ENCODE measurements at regions not wholly inside any gene's neighbourhood (a gene's known extent, or its start where the extent isn't known, plus 50 kb on each side); places are given as distances from the start of the nearest gene placed in this dataset.

DNA sequence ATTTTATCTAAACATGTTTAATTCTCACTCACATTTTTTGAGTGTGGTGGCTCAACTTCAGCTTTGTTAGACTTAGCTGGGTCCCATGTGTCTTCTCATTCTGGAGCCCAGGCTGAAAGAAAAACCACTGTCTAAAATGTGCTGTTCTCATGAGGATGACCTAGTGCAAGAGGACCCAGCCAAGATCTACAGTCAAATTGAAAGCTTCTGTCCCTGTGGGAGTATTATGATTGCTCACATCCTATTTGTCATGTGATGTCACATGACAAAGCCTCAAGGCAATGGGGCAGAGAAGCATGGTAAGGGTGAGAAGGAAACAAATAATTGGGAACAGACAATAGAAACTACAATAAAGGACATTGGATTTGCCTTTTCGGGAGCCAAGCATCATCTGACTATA is 113.4 kb upstream of the ASTN2 start:
- intact Hi-C loops (cut with DNase I), result no loop called here
- H3K36me3 ChIP-seq, result no peaks in the 10 kb centered on the region
- no peaks in the 10 kb centered on the region for H3K4me1 ChIP-seq
- H3K9me3 ChIP-seq, result no peaks in the 10 kb centered on the region
- no peak for DNase-seq
- 67 to 77% methylated on average over 1 of the region's 1 CpG for WGBS, 2 donors
- TF ChIP-seq POLR2A (IDR thresholded peaks at IDR 0.05), result no peak
- TF ChIP-seq, protein P1, sequence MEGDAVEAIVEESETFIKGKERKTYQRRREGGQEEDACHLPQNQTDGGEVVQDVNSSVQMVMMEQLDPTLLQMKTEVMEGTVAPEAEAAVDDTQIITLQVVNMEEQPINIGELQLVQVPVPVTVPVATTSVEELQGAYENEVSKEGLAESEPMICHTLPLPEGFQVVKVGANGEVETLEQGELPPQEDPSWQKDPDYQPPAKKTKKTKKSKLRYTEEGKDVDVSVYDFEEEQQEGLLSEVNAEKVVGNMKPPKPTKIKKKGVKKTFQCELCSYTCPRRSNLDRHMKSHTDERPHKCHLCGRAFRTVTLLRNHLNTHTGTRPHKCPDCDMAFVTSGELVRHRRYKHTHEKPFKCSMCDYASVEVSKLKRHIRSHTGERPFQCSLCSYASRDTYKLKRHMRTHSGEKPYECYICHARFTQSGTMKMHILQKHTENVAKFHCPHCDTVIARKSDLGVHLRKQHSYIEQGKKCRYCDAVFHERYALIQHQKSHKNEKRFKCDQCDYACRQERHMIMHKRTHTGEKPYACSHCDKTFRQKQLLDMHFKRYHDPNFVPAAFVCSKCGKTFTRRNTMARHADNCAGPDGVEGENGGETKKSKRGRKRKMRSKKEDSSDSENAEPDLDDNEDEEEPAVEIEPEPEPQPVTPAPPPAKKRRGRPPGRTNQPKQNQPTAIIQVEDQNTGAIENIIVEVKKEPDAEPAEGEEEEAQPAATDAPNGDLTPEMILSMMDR (IDR thresholded peaks at IDR 0.05), result no peak
- H3K27ac ChIP-seq, result no peak overlapping the region
- no peak overlapping the region for H3K4me3 ChIP-seq
- H3K27me3 ChIP-seq, result no peaks in the 10 kb centered on the region

DNA sequence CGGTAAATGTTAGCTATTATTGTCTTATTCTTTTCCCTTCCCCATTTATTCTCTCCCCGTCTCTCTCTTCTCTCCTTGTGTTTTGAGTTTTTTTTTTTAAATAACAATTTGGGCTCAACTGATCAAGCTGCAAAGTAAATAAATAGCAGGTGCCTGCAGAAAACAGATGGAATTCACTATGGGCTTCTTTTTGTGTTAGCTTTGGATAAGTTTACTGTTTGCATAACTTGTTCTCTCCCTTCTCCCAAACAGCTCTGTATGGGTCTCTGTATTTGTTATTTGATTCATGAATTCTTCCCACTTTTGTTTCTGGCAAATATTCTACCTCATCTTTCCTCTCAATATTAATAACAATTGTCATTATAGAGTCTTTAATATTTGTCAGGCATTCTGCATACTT is 111.8 kb upstream of the ASTN2 start:
- DNase-seq, result no peak
- TF ChIP-seq POLR2A (IDR thresholded peaks at IDR 0.05), result no peak
- TF ChIP-seq, protein P1 (IDR thresholded peaks at IDR 0.05), result no peak
- Histone ChIP-seq H3K4me3 (no peak overlapping the region), H3K27me3 (no peaks in the 10 kb centered on the region), H3K9me3 (no peaks in the 10 kb centered on the region), H3K36me3 (no peaks in the 10 kb centered on the region), H3K27ac (no peak overlapping the region), H3K4me1 (no peaks in the 10 kb centered on the region)
- WGBS, 2 donors, result 31 to 36% methylated on average over 2 of the region's 2 CpGs
- intact Hi-C loops (cut with DNase I), result no loop called here

DNA sequence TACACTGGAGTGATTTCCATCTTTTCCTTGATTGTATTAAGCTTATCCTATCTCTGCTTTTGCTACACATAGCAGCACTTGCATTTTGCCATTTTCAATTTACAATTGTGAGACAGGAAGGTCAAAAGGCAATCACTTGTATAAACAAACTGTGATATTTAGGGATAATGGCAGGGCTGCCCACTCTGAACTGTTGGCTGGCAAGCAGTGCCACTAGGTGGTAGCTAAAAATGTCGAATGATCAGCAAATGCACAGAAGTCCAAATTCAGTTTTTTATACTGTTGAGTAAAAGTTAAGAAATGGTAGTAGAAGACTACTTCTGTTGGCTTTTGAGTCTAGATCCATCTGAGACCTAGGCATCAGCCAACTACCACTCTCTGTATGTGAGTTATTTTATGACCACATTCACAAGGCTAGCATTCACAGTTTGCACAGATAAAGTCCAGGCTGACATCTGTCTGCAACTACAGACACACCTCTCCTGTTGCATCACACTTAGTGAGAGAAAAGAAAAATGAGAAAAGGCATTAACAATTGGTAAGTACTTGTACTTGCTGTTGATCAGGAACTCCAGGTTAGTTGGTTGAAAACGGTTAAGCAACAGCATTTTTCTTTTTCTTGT is 108.8 kb upstream of the ASTN2 start:
- DNase-seq, result no peak
- no peak overlapping the region for H3K27ac ChIP-seq
- no peaks in the 10 kb centered on the region for H3K36me3 ChIP-seq
- 43 to 59% methylated on average over 2 of the region's 2 CpGs for WGBS, 2 donors
- H3K27me3 ChIP-seq, result no peaks in the 10 kb centered on the region
- intact Hi-C loops (cut with DNase I), result no loop called here
- TF ChIP-seq POLR2A (IDR thresholded peaks at IDR 0.05), result no peak
- TF ChIP-seq, protein P1 (IDR thresholded peaks at IDR 0.05), result no peak
- H3K9me3 ChIP-seq, result no peaks in the 10 kb centered on the region
- H3K4me3 ChIP-seq, result no peak overlapping the region
- H3K4me1 ChIP-seq, result no peaks in the 10 kb centered on the region

DNA sequence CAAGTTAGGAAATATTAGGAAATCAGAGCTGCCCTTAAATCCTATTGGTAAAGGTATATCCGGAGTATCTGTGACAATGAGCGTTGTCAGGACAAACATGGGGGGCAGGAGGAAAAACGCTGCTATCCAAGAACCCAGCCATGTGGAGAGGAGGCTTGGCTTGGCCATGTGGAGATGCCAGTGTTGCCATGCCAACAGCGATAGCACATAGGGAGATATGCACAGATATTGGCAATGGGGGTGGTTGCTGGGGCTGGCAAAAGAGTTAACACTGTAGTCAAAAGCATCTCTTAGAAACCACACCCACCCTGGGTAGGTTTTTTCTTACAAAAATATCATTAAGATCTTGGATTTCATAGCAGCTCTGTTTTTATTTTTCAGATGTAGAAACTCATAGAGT is 106.4 kb upstream of the ASTN2 start:
- TF ChIP-seq POLR2A (IDR thresholded peaks at IDR 0.05), result no peak
- TF ChIP-seq, protein P1 (IDR thresholded peaks at IDR 0.05), result no peak
- Histone ChIP-seq H3K27ac (no peak overlapping the region), H3K9me3 (no peaks in the 10 kb centered on the region), H3K27me3 (no peaks in the 10 kb centered on the region), H3K36me3 (no peaks in the 10 kb centered on the region), H3K4me3 (no peak overlapping the region), H3K4me1 (no peaks in the 10 kb centered on the region)
- DNase-seq, result no peak
- WGBS, 2 donors, result 71 to 80% methylated on average over 4 of the region's 4 CpGs
- intact Hi-C loops (cut with DNase I), result no loop called here

DNA sequence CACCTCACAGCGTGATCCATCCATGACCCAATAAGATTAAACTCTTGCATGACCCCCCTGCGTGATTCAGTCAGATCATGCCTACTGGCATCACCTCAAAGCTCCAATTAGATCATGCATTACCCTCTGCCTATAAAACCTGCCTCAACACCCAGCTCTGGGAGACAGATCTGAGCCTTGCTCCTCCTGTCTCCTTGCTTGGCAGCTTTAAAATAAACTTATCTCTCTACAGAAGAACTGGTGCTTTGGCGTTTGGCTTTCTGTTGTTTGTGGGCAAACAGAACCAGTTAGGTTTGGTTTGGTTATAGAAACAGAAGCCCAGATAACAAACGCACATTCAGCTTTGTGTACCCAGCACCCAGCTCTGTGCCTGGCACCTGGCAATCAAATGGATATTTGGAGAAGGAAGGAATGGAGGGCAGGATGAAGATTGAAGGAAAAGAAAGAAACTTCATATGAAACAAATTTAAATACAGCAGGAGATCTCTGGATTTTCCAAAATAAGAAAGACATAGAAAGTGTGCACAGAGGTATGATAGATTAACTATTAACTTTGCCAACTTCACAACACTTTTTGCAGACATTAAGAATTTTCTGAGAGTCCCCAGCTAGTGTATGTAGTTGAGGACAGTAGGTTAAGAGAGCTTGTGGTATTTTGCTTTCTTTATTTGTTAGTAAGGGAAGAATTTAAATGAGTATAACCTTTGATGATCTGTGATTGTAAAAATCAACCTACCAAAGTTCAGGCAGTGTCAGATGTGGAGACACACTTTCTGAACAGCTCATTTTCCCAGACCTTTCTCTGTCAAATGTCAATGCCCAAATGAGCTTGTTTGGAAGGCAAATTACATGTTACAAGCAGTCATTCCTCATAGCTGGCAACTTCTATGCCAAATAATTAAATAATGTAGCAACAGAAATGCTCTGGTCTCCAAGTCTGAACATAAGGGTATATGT is 102.1 kb upstream of the ASTN2 start:
- no peaks in the 10 kb centered on the region for H3K36me3 ChIP-seq
- DNase-seq, result no peak
- H3K27me3 ChIP-seq, result no peaks in the 10 kb centered on the region
- H3K4me3 ChIP-seq, result no peak overlapping the region
- intact Hi-C loops (cut with DNase I), result no loop called here
- no peaks in the 10 kb centered on the region for H3K9me3 ChIP-seq
- H3K4me1 ChIP-seq, result no peaks in the 10 kb centered on the region
- no peak overlapping the region for H3K27ac ChIP-seq
- TF ChIP-seq, protein P1 (IDR thresholded peaks at IDR 0.05), result no peak
- no peak for TF ChIP-seq POLR2A (IDR thresholded peaks at IDR 0.05)
- WGBS, 2 donors, result 43 to 49% methylated on average over 4 of the region's 4 CpGs
